HCT116 (cell line): ENCODE measurements at regions not wholly inside any gene's neighbourhood (a gene's known extent, or its start where the extent isn't known, plus 50 kb on each side); places are given as distances from the start of the nearest gene placed in this dataset.
A peak's percentile ranks its signal among the peaks of the same experiment; 100 is the strongest.
"Not testable (repeated sequence)": the region's sequence is repeated elsewhere in the genome, so short reads cannot be mapped to it uniquely, and the experiment has no call there.

ENCODE experiments used
- ATAC-seq: fragments of 200-7000 bp; cut with Tn5 transposase; 2 replicates; pipeline ENCODE4 v1.9.1; 2020; ENCODE audit warnings: mild to moderate bottlenecking, moderate library complexity
- BruUV-seq: library from RNA; stranded (reverse); fragments of 400-500 nt; replicated peaks from 2 replicates; lab custom pipeline; 2021; lab: Mats Ljungman, UMichigan
- CTCF ChIA-PET: fragments of 300-600 bp; sonication (Branson Sonifier 250); formaldehyde crosslinking; loops from one replicate; lab custom pipeline; 2021; ENCODE audit warnings: antibody characterized with exemption; lab: Charles Lee
- POLR2A ChIA-PET: fragments of 300-600, 350-600 bp; sonication (Branson Sonifier 250); formaldehyde crosslinking; loops from one replicate; lab custom pipeline; 2021; ENCODE audit warnings: antibody characterized with exemption; lab: Charles Lee
- RAD21 ChIA-PET, 2 experiments: fragments of 300-600 bp; sonication (Branson Sonifier 250); formaldehyde crosslinking; loops; one replicate each; lab custom pipeline; 2023; ENCODE audit warnings: low total read pairs in 2 of 2; ENCODE audit not compliant: uncharacterized antibody in 2 of 2, unreplicated experiment in 2 of 2, low non-redundant PET in 1 of 2; lab: Charles Lee
- DNase-seq: peaks from one replicate; pipeline ENCODE4 v3.0.0-alpha.2; 2010; ENCODE audit warnings: low read depth, low spot score
- H2AFZ ChIP-seq: fragments of 200-600 bp; shearing (Covaris generic), sonication (generic); 2 replicates; pipeline ENCODE4 v1.6.1; 2017; ENCODE audit warnings: low read depth, mixed run types, mixed read lengths, antibody characterized with exemption, low read length; ENCODE audit not compliant: poor library complexity, severe bottlenecking
- H3K27ac ChIP-seq: 2 replicates; pipeline ENCODE4 v1.5.1; 2012; ENCODE audit warnings: low read depth, low read length
- H3K27me3 ChIP-seq: fragments of 200-600 bp; sonication (generic); 2 replicates; pipeline ENCODE4 v1.6.1; 2016; ENCODE audit warnings: mixed run types, low read length, mixed read lengths; ENCODE audit not compliant: insufficient read depth
- H3K36me3 ChIP-seq, 2 experiments: fragments of 200-500 bp in 1 of 2; fragments of 200-600 bp in 1 of 2; sonication (Bioruptor generic) in 1 of 2; sonication (generic) in 1 of 2; 2 replicates each; pipeline versions ENCODE4 v1.5.1 to v1.6.1; 2014 to 2016; ENCODE audit warnings: low read length in 2 of 2, inconsistent platforms in 1 of 2, mixed read lengths in 1 of 2, mixed run types in 1 of 2; ENCODE audit not compliant: insufficient read depth in 2 of 2, control insufficient read depth in 1 of 2
- H3K4me1 ChIP-seq, 2 experiments: fragments of 200-600 bp in 1 of 2; sonication (generic) in 1 of 2; 2 replicates each; pipeline versions ENCODE4 v1.5.1 to v1.6.1; 2012 to 2017; ENCODE audit warnings: low read length in 2 of 2, inconsistent platforms in 1 of 2, mild to moderate bottlenecking in 1 of 2, mixed read lengths in 1 of 2, mixed run types in 1 of 2, moderate library complexity in 1 of 2; ENCODE audit not compliant: insufficient read depth in 2 of 2, control insufficient read depth in 1 of 2
- H3K4me2 ChIP-seq: fragments of 200-600 bp; sonication (generic); 2 replicates; pipeline ENCODE4 v1.6.1; 2017; ENCODE audit warnings: mixed run types, low read length, mixed read lengths
- H3K4me3 ChIP-seq, 2 experiments: fragments of 200-600 bp in 1 of 2; sonication (generic) in 1 of 2; replicated peaks in 1 of 2; 2 replicates each; pipeline ENCODE4 v1.5.1; 2011 to 2016; ENCODE audit warnings: low read length in 2 of 2, control low read depth in 1 of 2, low read depth in 1 of 2, mild to moderate bottlenecking in 1 of 2, mixed read lengths in 1 of 2, mixed run types in 1 of 2
- H3K79me2 ChIP-seq: fragments of 200-600 bp; sonication (generic); 2 replicates; pipeline ENCODE4 v1.6.1; 2017; ENCODE audit warnings: mild to moderate bottlenecking, mixed run types, low read length, moderate library complexity, mixed read lengths; ENCODE audit not compliant: insufficient read depth
- H3K9ac ChIP-seq: fragments of 200-600 bp; sonication (generic); 2 replicates; pipeline ENCODE4 v1.6.1; 2016; ENCODE audit warnings: low read length, mixed read lengths
- H3K9me2 ChIP-seq: fragments of 200-600 bp; sonication (generic), shearing (Covaris generic); 2 replicates; pipeline ENCODE4 v1.6.1; 2017; ENCODE audit warnings: mixed run types, mild to moderate bottlenecking, moderate library complexity; ENCODE audit not compliant: insufficient read depth
- H3K9me3 ChIP-seq, 2 experiments: fragments of 200-500 bp in 1 of 2; fragments of 200-600 bp in 1 of 2; sonication (Bioruptor generic) in 1 of 2; sonication (generic) in 1 of 2; 2 replicates each; pipeline ENCODE4 v1.6.1; 2014 to 2017; ENCODE audit warnings: low read length in 2 of 2, mixed read lengths in 2 of 2, inconsistent platforms in 1 of 2, low read depth in 1 of 2, mild to moderate bottlenecking in 1 of 2, mixed run types in 1 of 2, moderate library complexity in 1 of 2; ENCODE audit not compliant: control insufficient read depth in 1 of 2, insufficient read depth in 1 of 2
- H4K20me1 ChIP-seq: fragments of 200-600 bp; sonication (generic), shearing (Covaris generic); 2 replicates; pipeline ENCODE4 v1.6.1; 2017; ENCODE audit warnings: mixed run types, mild to moderate bottlenecking, moderate library complexity; ENCODE audit not compliant: insufficient read depth
- EGR1 ChIP-seq: IDR thresholded peaks from 2 replicates; pipeline ENCODE4 v1.6.1; 2012; ENCODE audit warnings: low read depth
- FOSL1 ChIP-seq: IDR thresholded peaks from 2 replicates; pipeline ENCODE4 v1.6.1; 2012; ENCODE audit warnings: low read depth
- YY1 ChIP-seq: IDR thresholded peaks from 2 replicates; pipeline ENCODE4 v1.6.1; 2011; ENCODE audit warnings: low read length, low read depth, moderate library complexity, mild to moderate bottlenecking; ENCODE audit not compliant: insufficient replicate concordance; ENCODE audit errors: extremely low read depth
- ZBTB33 ChIP-seq: IDR thresholded peaks from 2 replicates; pipeline ENCODE4 v1.6.1; 2011; ENCODE audit warnings: mild to moderate bottlenecking, low read length, moderate library complexity; ENCODE audit not compliant: insufficient replicate concordance; ENCODE audit errors: extremely low read depth
- intact Hi-C: fragments of 100-400 bp; cut with micrococcal nuclease; formaldehyde crosslinking; loops from 2 replicates; pipeline ENCODE4 v1.10.0; 2022

- TF ChIP-seq ZBTB33 (no peak), FOSL1 (peak; percentile 96)
Observed at GRCh38 chr6:100202417-100203194, 208.6 kb upstream of the MCHR2 start (continued).

DNA sequence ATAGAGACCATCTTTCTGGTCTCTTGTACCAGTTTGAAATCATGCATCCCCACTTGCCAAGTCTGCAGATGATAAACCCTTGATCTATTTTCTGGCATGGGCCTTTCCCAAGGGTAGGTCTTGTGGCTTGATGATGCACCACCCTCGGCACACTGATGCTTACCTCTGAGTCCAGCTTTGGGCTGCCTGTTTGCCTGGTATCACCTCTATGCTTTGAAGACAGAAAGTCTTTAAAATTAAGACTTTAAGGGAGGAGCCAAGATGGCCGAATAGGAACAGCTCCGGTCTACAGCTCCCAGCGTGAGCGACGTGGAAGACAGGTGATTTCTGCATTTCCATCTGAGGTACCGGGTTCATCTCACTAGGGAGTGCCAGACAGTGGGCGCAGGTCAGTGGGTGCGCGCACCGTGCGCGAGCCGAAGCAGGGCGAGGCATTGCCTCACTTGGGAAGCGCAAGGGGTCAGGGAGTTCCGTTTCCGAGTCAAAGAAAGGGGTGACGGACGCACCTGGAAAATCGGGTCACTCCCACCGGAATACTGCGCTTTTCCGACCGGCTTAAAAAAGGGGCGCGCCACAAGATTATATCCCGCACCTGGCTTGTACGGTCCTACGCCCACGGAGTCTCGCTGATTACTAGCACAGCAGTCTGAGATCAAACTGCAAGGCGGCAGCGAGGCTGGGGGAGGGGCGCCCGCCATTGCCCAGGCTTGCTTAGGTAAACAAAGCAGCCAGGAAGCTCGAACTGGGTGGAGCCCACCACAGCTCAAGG is 202.4 kb upstream of the MCHR2 start:
- peak overlapping the region; percentile 39 to 63 for H3K4me3 ChIP-seq
- POLR2A ChIA-PET, result interaction anchor here (1.1 kb wide), 1 partner anchor 10 kb away, joined by 3 read pairs; no protein-coding TSS in a partner anchor
- ATAC-seq, result peak; percentile 70
- RAD21 ChIA-PET, H3K36me3 ChIP-seq, DNase-seq, intact Hi-C loops, CTCF ChIA-PET, H3K4me1 ChIP-seq, H4K20me1 ChIP-seq, H3K9me3 ChIP-seq, H3K27me3 ChIP-seq, H3K9me2 ChIP-seq: not testable (repeated sequence)
- TF ChIP-seq YY1 (peak; percentile 20), EGR1 (peak; percentile 27; the same call in 1 of the 2 replicates)
- peak overlapping the region; percentile 72 for H3K4me2 ChIP-seq
- BruUV-seq, result TSS peak; percentile 78
- peak overlapping the region; percentile 56 for H3K9ac ChIP-seq
- peak overlapping the region; percentile 40 for H2AFZ ChIP-seq
- peak overlapping the region; percentile 60 for H3K27ac ChIP-seq
- peaks cover 11% of the 10 kb centered on the region for H3K79me2 ChIP-seq

DNA sequence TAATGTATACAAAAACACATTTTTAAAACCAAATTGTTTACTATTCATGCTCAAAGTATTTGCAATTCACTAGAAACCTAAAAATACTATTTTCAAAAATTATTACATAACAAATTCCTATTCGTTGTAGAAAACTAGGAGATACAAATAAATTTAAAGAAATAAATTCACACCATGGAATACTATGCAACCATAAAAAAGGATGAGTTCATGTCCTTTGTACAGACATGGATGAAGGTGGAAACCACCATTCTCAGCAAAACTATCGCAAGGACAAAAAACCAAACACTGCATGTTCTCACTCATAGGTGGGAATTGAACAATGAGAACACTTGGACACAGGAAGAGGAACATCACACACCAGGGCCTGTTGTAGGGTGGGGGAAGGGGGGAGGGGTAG is 201.2 kb upstream of the MCHR2 start:
- H2AFZ ChIP-seq, BruUV-seq, H4K20me1 ChIP-seq, H3K9ac ChIP-seq, H3K36me3 ChIP-seq, H3K4me3 ChIP-seq, CTCF ChIA-PET, H3K9me3 ChIP-seq, H3K4me1 ChIP-seq, intact Hi-C loops, ATAC-seq, DNase-seq, H3K9me2 ChIP-seq, RAD21 ChIA-PET, H3K27ac ChIP-seq, POLR2A ChIA-PET, H3K27me3 ChIP-seq: not testable (repeated sequence)
- peak overlapping the region; percentile 72; the same call in 1 of the 2 replicates for H3K4me2 ChIP-seq
- peaks cover 11% of the 10 kb centered on the region for H3K79me2 ChIP-seq
